NB4 (cell line): ENCODE measurements at regions not wholly inside any gene's neighbourhood (a gene's known extent, or its start where the extent isn't known, plus 50 kb on each side); places are given as distances from the start of the nearest gene placed in this dataset.

Source experiments
- DNase-seq: peaks from one replicate; pipeline ENCODE4 v3.0.0; 2010; ENCODE audit warnings: low read depth
- H3K4me3 ChIP-seq: one replicate; pipeline ENCODE4 v1.5.1; 2011; ENCODE audit warnings: mild to moderate bottlenecking, low read depth, low read length, moderate library complexity
- CTCF ChIP-seq: IDR thresholded peaks from one replicate; pipeline ENCODE4 v1.5.1; 2012; ENCODE audit warnings: low read depth, low read length
- MAX ChIP-seq: IDR thresholded peaks from 2 replicates; pipeline ENCODE4 v1.6.1; 2011; ENCODE audit warnings: low read depth, low read length
- MYC ChIP-seq: IDR thresholded peaks from 2 replicates; pipeline ENCODE4 v1.6.1; 2011; ENCODE audit warnings: low read depth, low read length
- POLR2A ChIP-seq: IDR thresholded peaks from 2 replicates; pipeline ENCODE4 v1.6.1; 2011; ENCODE audit warnings: mild to moderate bottlenecking; ENCODE audit not compliant: insufficient read length; ENCODE audit errors: extremely low read depth

GRCh38 chr5:1744393-1745122 lies 55.1 kb downstream of the MRPL36 start:
- no peak for DNase-seq
- no peak overlapping the region for H3K4me3 ChIP-seq
- no peak for TF ChIP-seq CTCF
- TF ChIP-seq MAX = no peak
- TF ChIP-seq POLR2A = no peak
- TF ChIP-seq MYC = no peak

GRCh38 chr5:1743769-1744085 lies 55.9 kb downstream of the MRPL36 start:
- H3K4me3 ChIP-seq = no peak overlapping the region
- no peak for DNase-seq
- TF ChIP-seq POLR2A = no peak
- TF ChIP-seq MAX = no peak
- TF ChIP-seq MYC = no peak
- TF ChIP-seq CTCF = no peak

- DNase-seq = no peak
- no peak overlapping the region for H3K4me3 ChIP-seq
- TF ChIP-seq CTCF = no peak
- no peak for TF ChIP-seq POLR2A
- no peak for TF ChIP-seq MAX
- TF ChIP-seq MYC = no peak
Measured at GRCh38 chr5:1743061-1743768, 56.4 kb downstream of the MRPL36 start.

GRCh38 chr5:1737790-1738405 lies 61.7 kb downstream of the MRPL36 start:
- no peak for TF ChIP-seq POLR2A
- TF ChIP-seq CTCF = peak; percentile 82
- no peak overlapping the region for H3K4me3 ChIP-seq
- peak; percentile 54 for DNase-seq

GRCh38 chr5:1736889-1737711 lies 62.5 kb downstream of the MRPL36 start:
- H3K4me3 ChIP-seq = no peak overlapping the region
- TF ChIP-seq POLR2A = no peak
- TF ChIP-seq MYC = no peak
- TF ChIP-seq CTCF = no peak

More at GRCh38 chr5:1736889-1737711, 62.5 kb downstream of the MRPL36 start:
- no peak for DNase-seq
